Thyroid gland (tissue), 4 donors: ENCODE measurements at regions not wholly inside any gene's neighbourhood (a gene's known extent, or its start where the extent isn't known, plus 50 kb on each side); places are given as distances from the start of the nearest gene placed in this dataset.

Experiments
- DNase-seq, 2 donors: peaks; one replicate each; pipeline ENCODE4 v3.0.0-alpha.2; 2019
- H3K27ac ChIP-seq, 3 donors: fragments of 200-600 bp; sonication (generic); 1 replicate in 2 of 3; 2 replicates in 1 of 3; pipeline ENCODE4 v1.5.1; 2016 to 2019; ENCODE audit warnings: mild to moderate bottlenecking in 1 of 3, moderate library complexity in 1 of 3
- H3K27me3 ChIP-seq: fragments of 200-600 bp; sonication (generic); one replicate; pipeline ENCODE4 v1.5.1; 2019
- H3K36me3 ChIP-seq, 2 donors: fragments of 200-600 bp; sonication (generic); one replicate each; pipeline ENCODE4 v1.5.1; 2016 to 2019
- H3K4me1 ChIP-seq, 2 donors: fragments of 200-600 bp; sonication (generic); one replicate each; pipeline ENCODE4 v1.5.1; 2017 to 2019
- H3K4me3 ChIP-seq, 3 donors: fragments of 200-600 bp; sonication (generic); replicated peaks in 1 of 3; 1 replicate in 2 of 3; 2 replicates in 1 of 3; pipeline ENCODE4 v1.5.1; 2016; ENCODE audit warnings: mild to moderate bottlenecking in 1 of 3
- H3K9me3 ChIP-seq: fragments of 200-600 bp; sonication (generic); one replicate; pipeline ENCODE4 v1.5.1; 2017
- POLR2A ChIP-seq, 2 donors: fragments of 450-650 bp; IDR thresholded peaks; one replicate each; pipeline ENCODE4 v1.6.1; 2017; ENCODE audit warnings: antibody characterized with exemption in 2 of 2, mild to moderate bottlenecking in 2 of 2, moderate library complexity in 1 of 2
- WGBS, 2 donors: methylation state at CpG; one replicate each; pipeline ENCODE4 v1.1.5; 2017; 5-methylcytosine and 5-hydroxymethylcytosine counted together
- intact Hi-C: fragments of 100-400 bp; cut with DNase I; formaldehyde crosslinking; loops from one replicate; pipeline ENCODE4 v1.15.1; 2023
- TF ChIP-seq, protein P1 (sequence below), 6 experiments: fragments of 200-600 bp in 3 of 6; fragments of 450-650 bp in 3 of 6; sonication (generic) in 3 of 6; IDR thresholded peaks; one replicate each; pipeline ENCODE4 v1.5.1; 2016 to 2019; ENCODE audit warnings: antibody characterized with exemption in 6 of 6, mild to moderate bottlenecking in 2 of 6, inconsistent platforms in 1 of 6, moderate library complexity in 1 of 6

DNA sequence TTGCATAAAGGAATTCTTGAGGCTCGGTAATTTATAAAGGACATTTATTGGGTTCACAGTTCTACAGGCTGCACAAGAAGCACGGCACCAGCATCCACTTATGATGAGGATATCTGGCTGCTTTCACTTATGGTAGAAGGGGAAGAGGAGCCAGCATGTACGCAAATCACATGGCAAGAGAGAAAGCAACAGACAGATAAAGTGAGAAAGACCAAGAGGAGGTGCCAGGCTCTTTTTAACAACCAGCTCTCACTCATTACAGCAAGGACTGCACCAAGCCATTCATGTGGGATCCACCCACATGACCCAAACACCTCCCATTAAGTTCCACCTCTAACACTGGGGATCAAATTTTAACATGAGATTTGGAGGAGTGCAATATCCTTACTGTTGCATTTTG, 1198.2 kb downstream of the ADGRL3 start:
- H3K4me1 ChIP-seq: no peaks in the 10 kb centered on the region
- no peaks in the 10 kb centered on the region for H3K9me3 ChIP-seq
- H3K4me3 ChIP-seq: no peak overlapping the region
- no peak overlapping the region for H3K27ac ChIP-seq
- intact Hi-C loops: no loop called here
- H3K27me3 ChIP-seq: no peaks in the 10 kb centered on the region
- no peak for DNase-seq
- WGBS, 2 donors: 85 to 95% methylated on average over 3 of the region's 3 CpGs
- TF ChIP-seq, protein P1, sequence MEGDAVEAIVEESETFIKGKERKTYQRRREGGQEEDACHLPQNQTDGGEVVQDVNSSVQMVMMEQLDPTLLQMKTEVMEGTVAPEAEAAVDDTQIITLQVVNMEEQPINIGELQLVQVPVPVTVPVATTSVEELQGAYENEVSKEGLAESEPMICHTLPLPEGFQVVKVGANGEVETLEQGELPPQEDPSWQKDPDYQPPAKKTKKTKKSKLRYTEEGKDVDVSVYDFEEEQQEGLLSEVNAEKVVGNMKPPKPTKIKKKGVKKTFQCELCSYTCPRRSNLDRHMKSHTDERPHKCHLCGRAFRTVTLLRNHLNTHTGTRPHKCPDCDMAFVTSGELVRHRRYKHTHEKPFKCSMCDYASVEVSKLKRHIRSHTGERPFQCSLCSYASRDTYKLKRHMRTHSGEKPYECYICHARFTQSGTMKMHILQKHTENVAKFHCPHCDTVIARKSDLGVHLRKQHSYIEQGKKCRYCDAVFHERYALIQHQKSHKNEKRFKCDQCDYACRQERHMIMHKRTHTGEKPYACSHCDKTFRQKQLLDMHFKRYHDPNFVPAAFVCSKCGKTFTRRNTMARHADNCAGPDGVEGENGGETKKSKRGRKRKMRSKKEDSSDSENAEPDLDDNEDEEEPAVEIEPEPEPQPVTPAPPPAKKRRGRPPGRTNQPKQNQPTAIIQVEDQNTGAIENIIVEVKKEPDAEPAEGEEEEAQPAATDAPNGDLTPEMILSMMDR (IDR thresholded peaks at IDR 0.05): no peak
- no peak for TF ChIP-seq POLR2A (IDR thresholded peaks at IDR 0.05)
- H3K36me3 ChIP-seq: no peaks in the 10 kb centered on the region

DNA sequence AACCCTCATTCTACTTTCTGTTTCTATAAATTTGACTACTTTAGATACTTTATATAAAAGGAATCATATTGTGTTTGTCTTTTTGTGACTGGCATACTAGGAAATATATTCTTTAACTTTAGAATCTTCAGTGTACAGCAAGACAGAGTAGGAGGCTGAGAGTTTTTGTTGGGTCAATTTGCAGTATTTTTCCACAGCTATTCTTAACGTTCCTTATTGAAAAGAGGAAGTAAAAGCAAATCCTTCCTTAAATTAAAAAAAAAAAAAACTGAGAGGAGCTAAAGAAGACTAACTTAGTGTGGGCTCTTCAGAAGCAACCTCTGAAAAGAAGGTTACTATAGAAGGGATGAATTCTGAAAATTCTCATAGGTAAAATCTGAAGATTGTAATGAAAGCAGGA, 1194.6 kb downstream of the ADGRL3 start:
- Histone ChIP-seq H3K27me3 (no peaks in the 10 kb centered on the region), H3K4me3 (no peak overlapping the region), H3K4me1 (no peaks in the 10 kb centered on the region), H3K9me3 (no peaks in the 10 kb centered on the region), H3K27ac (no peak overlapping the region), H3K36me3 (no peaks in the 10 kb centered on the region)
- intact Hi-C loops: no loop called here
- DNase-seq: no peak
- 29 to 35% methylated on average over 1 of the region's 1 CpG for WGBS, 2 donors
- TF ChIP-seq, protein P1 (IDR thresholded peaks at IDR 0.05): no peak
- no peak for TF ChIP-seq POLR2A (IDR thresholded peaks at IDR 0.05)

DNA sequence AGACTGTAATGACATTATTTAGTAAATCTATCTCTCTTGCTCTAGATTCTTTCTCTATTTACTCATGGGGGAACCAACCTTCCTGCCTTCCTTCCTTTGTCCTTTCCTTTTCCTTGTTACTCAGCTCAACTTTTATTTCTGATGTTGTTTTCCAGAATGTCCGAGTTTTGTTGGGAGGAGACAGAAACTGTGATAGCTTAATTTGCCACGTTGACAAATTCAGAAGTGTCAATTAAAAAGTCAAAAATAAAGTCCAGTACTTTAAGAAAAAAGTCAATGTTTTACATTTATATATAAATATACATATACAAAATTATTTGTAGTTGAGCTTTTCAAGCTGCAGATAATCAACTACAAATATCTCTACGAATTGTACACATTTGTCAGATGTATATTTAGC, 1187.7 kb downstream of the ADGRL3 start:
- Histone ChIP-seq H3K4me3 (no peak overlapping the region), H3K4me1 (no peaks in the 10 kb centered on the region), H3K27me3 (no peaks in the 10 kb centered on the region), H3K36me3 (no peaks in the 10 kb centered on the region), H3K27ac (no peak overlapping the region), H3K9me3 (no peaks in the 10 kb centered on the region)
- 82 to 85% methylated on average over 3 of the region's 3 CpGs for WGBS, 2 donors
- intact Hi-C loops: no loop called here
- no peak for DNase-seq
- no peak for TF ChIP-seq POLR2A (IDR thresholded peaks at IDR 0.05)
- TF ChIP-seq, protein P1 (IDR thresholded peaks at IDR 0.05): no peak

DNA sequence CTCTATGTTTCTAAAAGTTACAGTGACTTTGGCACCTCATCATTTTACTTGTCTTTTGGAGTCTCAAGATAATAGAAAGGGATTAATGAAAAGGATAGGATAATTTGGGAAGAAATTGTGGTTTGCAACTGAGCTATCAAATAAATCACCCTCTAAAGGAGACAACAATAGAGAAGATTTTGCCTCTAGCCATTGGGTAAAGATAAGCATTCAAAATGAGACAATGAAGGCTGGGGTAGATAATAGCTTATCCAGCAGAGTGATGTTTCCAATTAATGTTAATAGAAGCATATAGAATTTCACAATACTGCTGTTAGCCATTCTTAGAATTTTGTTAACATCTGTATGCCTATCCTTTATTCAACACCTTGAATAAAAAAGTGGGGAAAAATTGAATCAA, 1177.6 kb downstream of the ADGRL3 start:
- H3K27me3 ChIP-seq: no peaks in the 10 kb centered on the region
- H3K4me3 ChIP-seq: no peak overlapping the region
- TF ChIP-seq POLR2A (IDR thresholded peaks at IDR 0.05): no peak
- TF ChIP-seq, protein P1 (IDR thresholded peaks at IDR 0.05): no peak
- no peak overlapping the region for H3K27ac ChIP-seq
- intact Hi-C loops: no loop called here
- H3K9me3 ChIP-seq: no peaks in the 10 kb centered on the region
- no peaks in the 10 kb centered on the region for H3K36me3 ChIP-seq
- H3K4me1 ChIP-seq: no peaks in the 10 kb centered on the region
- no peak for DNase-seq

DNA sequence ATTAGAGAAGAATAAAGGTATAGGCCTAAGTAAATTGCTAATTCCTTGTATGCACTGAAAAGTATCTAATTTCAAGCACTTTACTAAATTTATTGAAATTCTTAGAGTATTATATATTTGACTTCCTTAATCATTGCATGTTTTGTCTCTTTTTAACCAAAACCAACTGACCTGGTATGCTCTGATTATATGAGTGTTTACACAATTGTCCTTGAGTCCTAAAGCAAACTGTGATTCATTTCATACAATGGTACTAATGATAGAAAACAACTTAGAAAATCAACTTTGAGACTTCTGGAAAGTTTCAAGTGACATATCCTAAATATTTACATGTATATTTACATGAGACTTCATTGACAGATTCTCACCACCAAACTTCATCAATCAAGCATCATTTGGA, 1177.1 kb downstream of the ADGRL3 start:
- TF ChIP-seq, protein P1 (IDR thresholded peaks at IDR 0.05): no peak
- TF ChIP-seq POLR2A (IDR thresholded peaks at IDR 0.05): no peak
- Histone ChIP-seq H3K36me3 (no peaks in the 10 kb centered on the region), H3K4me3 (no peak overlapping the region), H3K27ac (no peak overlapping the region), H3K27me3 (no peaks in the 10 kb centered on the region), H3K9me3 (no peaks in the 10 kb centered on the region), H3K4me1 (no peaks in the 10 kb centered on the region)
- DNase-seq: no peak
- intact Hi-C loops: no loop called here
